NT2/D1 (cell line): ENCODE measurements at regions not wholly inside any gene's neighbourhood (a gene's known extent, or its start where the extent isn't known, plus 50 kb on each side); places are given as distances from the start of the nearest gene placed in this dataset.

Source experiments
- SUZ12 ChIP-seq: IDR thresholded peaks from 2 replicates; pipeline ENCODE4 v1.6.1; 2011; ENCODE audit not compliant: insufficient read length, insufficient read depth; ENCODE audit errors: extremely low read depth
- YY1 ChIP-seq: IDR thresholded peaks from 2 replicates; pipeline ENCODE4 v1.6.1; 2011; ENCODE audit not compliant: insufficient read length, insufficient read depth

GRCh38 chr6:143589162-143589561 lies 77.6 kb upstream of the FUCA2 start:
- TF ChIP-seq YY1 (no peak), SUZ12 (no peak)
